HG03354 (cell line): ENCODE measurements at regions not wholly inside any gene's neighbourhood (a gene's known extent, or its start where the extent isn't known, plus 50 kb on each side); places are given as distances from the start of the nearest gene placed in this dataset.
"Not testable (repeated sequence)": the region's sequence is repeated elsewhere in the genome, so short reads cannot be mapped to it uniquely, and the experiment has no call there.

Experiments
- ATAC-seq: cut with Tn5 transposase; IDR thresholded peaks from one replicate; pipeline ENCODE4 v1.9.1; 2021; ENCODE audit warnings: mild to moderate bottlenecking; ENCODE audit not compliant: unreplicated experiment, poor library complexity, severe bottlenecking

GRCh38 chr15:22664294-22665058, 122.0 kb upstream of the NIPA1 start:
- ATAC-seq, result peak; percentile 76

- ATAC-seq, result peak; percentile 28
Observed at GRCh38 chr15:22665059-22665702, 121.3 kb upstream of the NIPA1 start.

GRCh38 chr15:22665711-22666110, 120.7 kb upstream of the NIPA1 start:
- peak; percentile 40 for ATAC-seq

- not testable (repeated sequence) for ATAC-seq
Observed at GRCh38 chr15:22684786-22685185, 101.7 kb upstream of the NIPA1 start.

DNA sequence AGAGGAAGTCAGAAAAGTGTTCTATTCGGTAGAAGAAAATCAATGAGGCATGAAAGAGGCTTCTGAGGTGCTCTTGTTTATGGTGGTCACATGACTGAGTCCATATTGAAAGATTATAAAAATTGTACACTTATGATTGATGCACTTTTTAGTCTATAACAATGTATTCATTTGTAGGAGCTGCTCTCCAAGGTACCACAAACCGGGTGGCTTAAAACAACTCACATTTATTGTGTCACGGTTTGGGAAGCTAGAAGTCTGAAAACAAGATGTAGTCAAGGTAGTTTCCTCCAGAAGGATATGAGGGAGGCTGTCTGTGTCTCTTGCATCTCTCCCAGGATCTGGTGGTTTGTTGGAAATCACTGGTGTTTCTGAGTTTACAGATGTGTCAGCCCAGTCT, 86.6 kb upstream of the NIPA1 start:
- ATAC-seq, result not testable (repeated sequence)

DNA sequence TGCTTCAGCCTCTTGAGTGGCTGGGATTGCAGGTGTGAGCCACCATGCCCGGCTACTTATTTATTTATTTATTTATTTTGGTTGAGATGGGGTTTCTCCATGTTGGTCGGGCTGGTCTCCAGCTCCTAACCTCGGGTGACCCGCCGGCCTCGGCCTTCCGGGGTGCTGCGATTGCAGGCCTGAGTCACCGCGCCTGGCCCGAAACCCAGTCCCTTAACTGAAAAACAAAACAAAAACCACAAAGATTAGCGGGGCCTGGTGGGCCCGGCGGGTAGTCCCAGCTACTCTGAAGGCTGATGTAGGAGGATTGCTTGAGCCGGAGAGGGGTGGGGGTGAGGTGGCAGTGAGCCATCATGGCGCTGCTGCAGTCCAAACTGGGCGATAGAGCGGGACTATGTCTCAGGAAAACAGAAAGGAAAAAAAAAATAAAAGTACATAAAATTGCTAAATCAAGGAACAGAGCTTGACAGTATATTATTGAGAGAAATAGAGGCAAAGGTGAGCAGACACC, 75.6 kb upstream of the NIPA1 start:
- not testable (repeated sequence) for ATAC-seq

DNA sequence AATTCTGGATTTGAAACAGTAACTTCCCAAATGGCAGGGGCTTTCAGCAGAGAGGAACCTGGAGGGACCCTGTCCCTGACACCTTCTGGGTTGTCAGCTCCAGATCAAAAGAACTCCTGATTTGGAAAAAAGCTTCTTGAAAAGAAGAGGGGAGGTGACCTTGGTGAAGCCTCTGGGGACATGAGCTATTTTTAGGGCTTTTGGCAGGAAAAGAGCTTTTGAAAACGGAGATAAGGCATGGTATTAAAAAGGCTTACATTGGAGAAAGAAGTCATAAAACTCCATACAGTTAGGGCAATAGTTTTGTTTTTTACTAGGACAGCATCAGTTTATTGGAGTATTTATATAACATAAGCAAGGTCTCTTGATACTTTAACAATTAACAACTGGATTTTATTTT, 72.5 kb upstream of the NIPA1 start:
- not testable (repeated sequence) for ATAC-seq

GRCh38 chr15:22714358-22715132, 71.9 kb upstream of the NIPA1 start:
- not testable (repeated sequence) for ATAC-seq

DNA sequence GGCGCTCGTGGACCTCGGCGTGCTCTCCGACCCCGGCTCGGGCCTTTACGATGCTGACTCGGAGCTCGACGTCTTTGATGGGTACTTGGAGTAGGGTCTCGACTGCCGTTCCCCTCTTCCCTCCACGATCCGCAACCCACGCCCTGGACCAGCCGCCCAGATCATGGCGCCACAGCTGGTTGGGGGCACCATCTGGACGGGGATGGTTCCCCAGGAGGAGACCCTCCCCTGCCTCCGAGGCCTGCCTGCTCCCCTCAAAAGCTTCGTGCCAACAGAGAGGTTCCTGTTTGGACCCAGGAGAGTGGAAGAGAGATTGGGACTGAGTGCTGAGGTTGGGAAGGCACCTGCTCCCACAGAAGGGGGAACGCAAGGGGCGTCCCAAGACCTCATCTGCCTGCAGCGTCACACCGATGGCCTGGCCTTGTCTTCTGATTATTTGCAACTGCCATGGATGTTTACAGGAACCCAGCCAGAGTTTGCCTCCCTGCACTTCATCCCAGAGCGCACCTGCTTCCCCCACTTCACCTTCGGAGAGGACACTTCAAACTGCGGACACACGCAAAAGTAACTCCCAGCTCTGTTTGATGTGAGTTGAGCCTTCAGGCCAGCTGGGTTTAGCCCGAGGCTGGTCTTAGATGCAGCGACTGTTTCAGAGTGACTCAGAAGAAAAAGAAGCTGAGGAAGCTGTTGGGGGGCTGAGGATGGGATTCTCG, 71.2 kb upstream of the NIPA1 start:
- ATAC-seq, result not testable (repeated sequence)

DNA sequence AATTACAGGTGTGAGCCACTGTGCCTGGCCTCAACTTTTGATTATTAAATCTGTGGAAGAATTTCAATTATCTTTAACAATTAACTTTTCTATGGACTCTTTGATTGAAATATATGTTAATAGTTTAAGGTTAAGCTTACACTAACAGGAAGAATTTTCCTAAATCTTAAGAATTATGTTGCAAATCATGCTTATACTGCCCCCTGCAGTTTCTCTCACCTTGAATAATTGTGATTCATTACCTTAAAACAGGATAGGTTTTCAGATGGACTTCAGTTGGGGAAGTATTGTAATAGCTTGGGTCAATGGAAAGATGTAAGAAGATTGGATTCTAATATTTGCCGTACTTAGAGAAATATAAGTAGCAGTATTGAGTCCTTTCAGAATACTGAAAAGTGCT, 66.5 kb upstream of the NIPA1 start:
- ATAC-seq, result not testable (repeated sequence)

DNA sequence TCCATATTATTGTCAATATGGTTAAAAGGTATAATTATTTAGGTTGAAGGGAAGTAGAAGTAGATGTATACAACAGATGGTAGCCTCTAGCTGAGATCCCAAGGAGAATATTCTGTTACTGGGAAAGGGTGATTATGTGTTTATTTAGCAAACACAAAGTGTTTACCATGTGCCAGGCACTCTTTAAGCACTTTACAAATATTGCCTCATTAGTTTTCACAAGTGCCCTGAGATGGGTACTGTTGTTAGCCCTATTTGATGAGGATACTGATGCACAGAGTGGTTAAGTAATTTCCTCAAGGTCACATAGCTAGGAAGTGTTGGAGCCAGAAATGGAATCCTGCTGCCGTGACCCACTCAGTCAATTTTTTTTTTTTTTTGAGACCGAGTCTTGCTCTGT, 60.3 kb upstream of the NIPA1 start:
- ATAC-seq, result not testable (repeated sequence)

DNA sequence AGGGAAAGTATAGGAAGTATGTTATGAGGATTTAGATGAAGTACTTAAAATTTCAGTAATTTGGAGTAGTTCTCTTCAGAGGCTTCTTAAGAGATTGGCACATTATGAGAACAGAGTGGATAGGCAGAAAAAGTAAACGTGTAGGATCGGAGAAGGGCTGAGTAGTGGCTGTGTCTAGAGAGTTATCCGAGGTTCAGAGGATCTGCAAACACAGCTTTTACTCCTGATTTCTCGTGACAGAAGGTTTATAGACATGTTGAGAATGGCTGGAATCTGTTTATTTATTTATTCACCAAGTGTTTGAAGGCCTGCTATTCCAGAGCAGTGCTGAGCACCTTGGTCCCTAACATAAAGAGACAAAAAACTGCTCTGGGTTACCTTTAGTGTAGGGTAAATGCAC, 51.4 kb upstream of the NIPA1 start:
- not testable (repeated sequence) for ATAC-seq

DNA sequence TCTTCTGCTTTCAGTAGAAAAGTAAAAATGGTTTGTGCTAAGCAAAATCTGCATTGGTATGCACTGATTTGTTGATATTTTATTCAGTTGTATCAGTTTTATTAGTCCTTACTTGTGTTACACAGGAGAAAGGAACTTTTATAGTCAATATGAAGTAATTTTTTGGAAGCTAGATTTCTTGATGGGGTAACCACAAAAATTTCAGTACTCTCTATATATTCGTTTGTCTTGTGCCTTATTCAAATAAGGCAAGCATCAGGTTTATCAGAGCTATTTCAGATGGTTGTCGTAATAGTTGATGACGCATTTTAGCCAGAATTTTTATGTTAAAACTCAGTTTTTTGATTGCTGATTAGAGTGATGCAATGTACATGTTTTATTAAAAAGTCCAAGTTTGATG, 50.7 kb upstream of the NIPA1 start:
- no peak for ATAC-seq

DNA sequence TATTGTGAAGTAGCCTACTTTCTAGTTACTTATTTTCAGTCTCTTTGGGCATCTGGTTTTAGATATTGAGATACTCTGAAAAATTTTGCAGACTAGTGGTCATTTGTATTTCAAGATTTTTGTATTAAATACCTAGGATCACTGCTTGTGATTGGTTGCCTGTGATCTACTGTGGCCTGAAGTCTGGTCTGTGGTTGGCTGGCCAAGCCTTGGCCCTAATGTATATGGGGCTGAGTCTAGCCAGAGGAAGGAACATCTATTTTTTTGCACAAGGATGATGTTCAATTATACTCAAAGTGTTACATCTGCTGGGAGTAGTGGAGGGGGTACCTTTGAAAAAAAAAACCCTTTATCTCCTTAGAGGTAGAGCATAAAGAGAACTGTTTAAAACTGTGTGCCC, 50.2 kb upstream of the NIPA1 start:
- not testable (repeated sequence) for ATAC-seq
